ENCODE measurements at regions not wholly inside any gene's neighbourhood (a gene's known extent, or its start where the extent isn't known, plus 50 kb on each side); places are given as distances from the start of the nearest gene placed in this dataset.

DNA sequence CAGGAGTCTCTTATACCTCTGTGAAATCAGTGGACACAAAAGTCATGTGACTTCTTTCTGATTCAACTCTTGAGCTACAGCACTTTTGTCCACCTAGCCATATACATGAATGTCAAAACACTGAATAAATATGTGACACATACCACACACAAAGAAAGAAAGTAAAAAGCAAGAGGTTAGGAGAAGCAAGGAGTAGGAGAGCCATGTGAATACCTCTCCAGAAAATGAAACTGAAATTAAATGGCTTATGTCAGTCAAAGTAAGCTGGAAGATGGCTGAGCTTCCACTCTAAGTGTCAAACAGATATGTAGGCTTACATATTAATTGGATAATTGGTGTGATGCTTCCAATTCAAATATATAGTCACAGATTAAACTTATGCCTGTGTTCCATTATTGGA is 1050.5 kb downstream of the BCL11A start:
- H3K36me3 ChIP-seq (ENCODE audit: control insufficient read depth, insufficient read depth, low read length): no peaks in the 10 kb centered on the region
- Mint-ChIP-seq H3K27me3 (no peaks in the 10 kb centered on the region), H3K36me3 (no peaks in the 10 kb centered on the region), H3K27ac (no peak overlapping the region), H3K9me3 (peaks cover 2 to 11% (median 6%) of the 10 kb centered on the region in 7 donors), H3K4me1 (no peaks in the 10 kb centered on the region), H3K4me3 (peak overlapping the region in 1 of 4 donors; percentile 38)
- DNase-seq (no peak), ATAC-seq (ENCODE audit: low read depth in 2 of 2) (no peak)
- H3K27ac ChIP-seq (ENCODE audit: insufficient read depth, low read length, poor library complexity, severe bottlenecking): no peak overlapping the region
- no peaks in the 10 kb centered on the region for H3K9me3 ChIP-seq (ENCODE audit: control insufficient read depth in 2 of 2, low read length in 2 of 2)
- no peaks in the 10 kb centered on the region for H3K27me3 ChIP-seq (ENCODE audit: control insufficient read depth, insufficient read depth, low read length)
- no peak overlapping the region for H3K4me3 ChIP-seq (ENCODE audit: low read depth, low read length)
- no peaks in the 10 kb centered on the region for H3K4me1 ChIP-seq (ENCODE audit: control insufficient read depth, insufficient read depth, low read length, poor library complexity, severe bottlenecking)

DNA sequence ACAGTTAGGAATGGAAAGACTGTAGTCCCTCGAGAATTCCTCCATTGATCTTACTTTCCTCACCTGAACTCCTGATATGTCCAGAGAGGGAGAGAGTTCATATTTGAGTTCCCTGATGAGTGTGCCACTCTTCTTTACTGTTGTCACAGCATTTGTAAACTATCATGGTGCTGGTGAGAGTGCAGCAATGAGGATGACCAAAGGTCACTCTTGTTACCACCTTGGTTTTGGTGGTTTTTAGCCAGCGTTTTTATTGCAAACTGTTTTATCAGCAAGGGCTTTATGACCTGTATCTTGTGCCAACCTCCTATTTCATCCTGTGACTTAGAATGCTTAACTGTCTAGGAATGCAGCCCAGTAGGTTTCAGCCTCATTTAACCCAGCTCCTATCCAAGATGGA is 1062.5 kb downstream of the BCL11A start:
- no peak for ATAC-seq (ENCODE audit: low read depth in 2 of 2)
- no peaks in the 10 kb centered on the region for H3K27me3 ChIP-seq (ENCODE audit: control insufficient read depth, insufficient read depth, low read length)

DNA sequence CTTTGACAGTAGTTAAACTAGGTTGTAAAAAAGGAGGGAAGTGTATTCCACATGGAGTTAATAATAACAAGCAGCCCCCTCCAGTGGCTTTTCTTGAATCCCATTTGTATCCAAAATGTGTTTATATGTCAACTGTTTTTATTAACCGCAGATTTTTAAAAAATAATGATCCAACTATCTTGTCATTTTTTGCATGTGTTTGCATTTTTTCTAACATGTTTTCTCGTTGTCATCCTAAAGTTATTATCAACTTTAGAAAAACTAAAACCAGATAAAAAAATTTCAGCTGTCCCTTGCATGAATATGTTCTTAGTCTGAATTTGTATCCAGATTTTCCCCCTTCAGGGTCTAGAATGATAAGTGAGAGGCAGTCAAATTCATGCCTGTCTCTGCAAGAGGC is 1063.3 kb downstream of the BCL11A start:
- ATAC-seq (ENCODE audit: low read depth in 2 of 2) (no peak), DNase-seq (no peak)
- no peaks in the 10 kb centered on the region for H3K27me3 ChIP-seq (ENCODE audit: control insufficient read depth, insufficient read depth, low read length)
- H3K4me3 Mint-ChIP-seq: no peak overlapping the region
- no peaks in the 10 kb centered on the region for H3K36me3 ChIP-seq (ENCODE audit: control insufficient read depth, insufficient read depth, low read length)
- H3K4me1 Mint-ChIP-seq: no peaks in the 10 kb centered on the region
- H3K27me3 Mint-ChIP-seq: no peaks in the 10 kb centered on the region
- no peaks in the 10 kb centered on the region for H3K36me3 Mint-ChIP-seq
- H3K4me1 ChIP-seq (ENCODE audit: control insufficient read depth, insufficient read depth, low read length, poor library complexity, severe bottlenecking): no peaks in the 10 kb centered on the region
- peaks cover 0 to 15% (median 2%) of the 10 kb centered on the region in 7 donors for H3K9me3 Mint-ChIP-seq
- H3K9me3 ChIP-seq (ENCODE audit: control insufficient read depth in 2 of 2, low read length in 2 of 2): no peaks in the 10 kb centered on the region
- H3K4me3 ChIP-seq (ENCODE audit: low read depth, low read length): no peak overlapping the region
- no peak overlapping the region for H3K27ac ChIP-seq (ENCODE audit: insufficient read depth, low read length, poor library complexity, severe bottlenecking)
- no peak overlapping the region for H3K27ac Mint-ChIP-seq

More for the DNA sequence above, 1062.5 kb downstream of the BCL11A start:
- Mint-ChIP-seq H3K4me3 (no peak overlapping the region), H3K4me1 (no peaks in the 10 kb centered on the region), H3K9me3 (peaks cover 0 to 21% (median 6%) of the 10 kb centered on the region in 7 donors), H3K27ac (no peak overlapping the region), H3K36me3 (no peaks in the 10 kb centered on the region), H3K27me3 (no peaks in the 10 kb centered on the region)
- Histone ChIP-seq H3K4me3 (ENCODE audit: low read depth, low read length) (no peak overlapping the region), H3K27ac (ENCODE audit: insufficient read depth, low read length, poor library complexity, severe bottlenecking) (no peak overlapping the region), H3K9me3 (ENCODE audit: control insufficient read depth in 2 of 2, low read length in 2 of 2) (peaks cover 4 to 6% of the 10 kb centered on the region in 2 experiments), H3K4me1 (ENCODE audit: control insufficient read depth, insufficient read depth, low read length, poor library complexity, severe bottlenecking) (no peaks in the 10 kb centered on the region), H3K36me3 (ENCODE audit: control insufficient read depth, insufficient read depth, low read length) (no peaks in the 10 kb centered on the region)
- DNase-seq: no peak

DNA sequence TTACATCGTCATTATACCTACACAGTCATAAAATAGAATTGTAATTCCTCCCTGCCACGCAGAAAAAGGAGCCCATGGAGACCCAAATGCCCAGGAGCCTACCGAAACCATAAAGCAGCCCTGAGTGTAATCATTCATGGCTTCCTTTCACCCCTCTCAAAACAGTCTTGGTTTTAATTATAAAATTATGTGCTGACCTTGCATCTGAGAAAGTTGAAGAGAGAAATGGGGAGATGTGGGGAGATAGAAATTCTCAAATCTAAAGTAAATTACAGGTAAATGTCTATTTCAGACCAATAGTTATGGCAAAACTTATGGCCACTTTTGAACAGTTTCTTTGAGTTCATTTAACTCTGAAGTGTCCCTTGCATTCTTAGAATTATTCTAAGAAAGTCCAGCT is 1068.8 kb downstream of the BCL11A start:
- H3K36me3 ChIP-seq (ENCODE audit: control insufficient read depth, insufficient read depth, low read length): no peaks in the 10 kb centered on the region
- ATAC-seq (ENCODE audit: low read depth in 2 of 2): no peak
- H3K9me3 Mint-ChIP-seq: peaks cover 0 to 7% (median 2%) of the 10 kb centered on the region in 7 donors
- no peak overlapping the region for H3K27ac Mint-ChIP-seq
- H3K9me3 ChIP-seq (ENCODE audit: control insufficient read depth in 2 of 2, low read length in 2 of 2): no peaks in the 10 kb centered on the region
- no peaks in the 10 kb centered on the region for H3K36me3 Mint-ChIP-seq
- no peaks in the 10 kb centered on the region for H3K27me3 Mint-ChIP-seq
- DNase-seq: no peak
- no peak overlapping the region for H3K27ac ChIP-seq (ENCODE audit: insufficient read depth, low read length, poor library complexity, severe bottlenecking)
- H3K27me3 ChIP-seq (ENCODE audit: control insufficient read depth, insufficient read depth, low read length): no peaks in the 10 kb centered on the region
- H3K4me3 Mint-ChIP-seq: no peak overlapping the region
- no peaks in the 10 kb centered on the region for H3K4me1 Mint-ChIP-seq
- no peak overlapping the region for H3K4me3 ChIP-seq (ENCODE audit: low read depth, low read length)
- no peaks in the 10 kb centered on the region for H3K4me1 ChIP-seq (ENCODE audit: control insufficient read depth, insufficient read depth, low read length, poor library complexity, severe bottlenecking)

DNA sequence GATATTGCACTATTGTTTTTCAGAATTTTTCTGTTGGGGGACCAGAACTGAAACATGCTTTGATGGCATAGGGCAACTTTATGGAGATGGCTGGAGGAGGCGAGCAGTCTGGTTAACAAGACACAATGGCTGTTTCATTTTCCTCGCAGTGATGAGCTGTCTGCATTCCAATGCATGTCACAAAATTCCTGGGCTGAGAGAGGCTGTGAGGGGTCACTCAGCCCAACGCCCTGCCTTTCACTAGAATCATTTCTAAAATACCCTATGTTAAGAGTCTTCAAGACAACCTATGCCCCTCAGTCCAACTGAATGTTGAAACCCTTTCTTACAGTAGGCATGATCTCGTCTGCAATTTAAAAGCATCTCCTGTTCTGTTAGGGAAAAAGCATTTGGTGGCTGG is 1090.0 kb downstream of the BCL11A start:
- Mint-ChIP-seq H3K4me3 (no peak overlapping the region), H3K36me3 (no peaks in the 10 kb centered on the region), H3K27me3 (peaks cover 4% of the 10 kb centered on the region), H3K4me1 (no peaks in the 10 kb centered on the region), H3K27ac (no peak overlapping the region), H3K9me3 (peaks cover 0 to 21% (median 4%) of the 10 kb centered on the region in 7 donors)
- no peak overlapping the region for H3K4me3 ChIP-seq (ENCODE audit: low read depth, low read length)
- no peaks in the 10 kb centered on the region for H3K4me1 ChIP-seq (ENCODE audit: control insufficient read depth, insufficient read depth, low read length, poor library complexity, severe bottlenecking)
- H3K27ac ChIP-seq (ENCODE audit: insufficient read depth, low read length, poor library complexity, severe bottlenecking): no peak overlapping the region
- no peaks in the 10 kb centered on the region for H3K36me3 ChIP-seq (ENCODE audit: control insufficient read depth, insufficient read depth, low read length)
- H3K27me3 ChIP-seq (ENCODE audit: control insufficient read depth, insufficient read depth, low read length): no peaks in the 10 kb centered on the region
- no peak for ATAC-seq (ENCODE audit: low read depth in 2 of 2)
- no peak for DNase-seq
- H3K9me3 ChIP-seq (ENCODE audit: control insufficient read depth in 2 of 2, low read length in 2 of 2): no peaks in the 10 kb centered on the region

DNA sequence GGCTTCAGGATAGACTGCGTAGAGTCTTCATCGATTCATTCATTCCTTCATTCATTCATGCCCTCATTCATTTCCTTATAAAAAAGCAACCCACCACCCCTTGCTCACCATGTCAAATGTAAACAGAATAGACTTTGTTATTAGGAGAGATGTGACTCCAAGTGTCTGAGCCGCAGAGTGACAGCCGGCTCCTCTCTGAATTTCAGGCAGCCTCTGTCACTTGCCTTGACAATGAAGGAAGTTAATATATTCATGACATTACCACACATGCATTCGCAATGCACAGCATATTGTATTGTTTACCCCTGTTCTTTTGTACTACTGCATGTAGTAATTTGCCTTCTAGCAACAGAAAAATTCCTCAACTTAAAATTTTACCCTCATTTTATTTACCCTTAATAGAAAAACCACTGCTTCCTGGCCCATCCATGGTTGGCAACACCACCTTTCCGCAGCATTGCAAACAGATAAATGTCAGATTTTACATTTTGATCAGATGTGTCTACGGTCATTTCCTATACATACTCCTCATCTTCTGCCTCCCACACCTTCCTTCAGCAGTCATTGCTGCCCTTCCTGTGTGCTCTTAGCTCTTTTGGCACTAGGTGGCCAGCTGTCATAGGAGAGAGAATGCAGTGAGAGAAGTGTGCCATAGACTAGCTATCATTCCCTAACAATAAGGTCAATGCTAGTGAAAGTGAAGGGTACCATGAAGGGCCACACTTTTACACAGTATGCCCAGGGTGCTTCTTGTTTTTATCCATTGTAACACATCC is 1090.8 kb downstream of the BCL11A start:
- Mint-ChIP-seq H3K27ac (no peak overlapping the region), H3K4me3 (no peak overlapping the region), H3K4me1 (no peaks in the 10 kb centered on the region), H3K27me3 (peaks cover 4% of the 10 kb centered on the region), H3K36me3 (no peaks in the 10 kb centered on the region), H3K9me3 (peaks cover 0 to 21% (median 4%) of the 10 kb centered on the region in 7 donors)
- H3K4me1 ChIP-seq (ENCODE audit: control insufficient read depth, insufficient read depth, low read length, poor library complexity, severe bottlenecking): no peaks in the 10 kb centered on the region
- no peak for ATAC-seq (ENCODE audit: low read depth in 2 of 2)
- H3K27ac ChIP-seq (ENCODE audit: insufficient read depth, low read length, poor library complexity, severe bottlenecking): no peak overlapping the region
- no peak overlapping the region for H3K4me3 ChIP-seq (ENCODE audit: low read depth, low read length)
- no peaks in the 10 kb centered on the region for H3K36me3 ChIP-seq (ENCODE audit: control insufficient read depth, insufficient read depth, low read length)
- DNase-seq: no peak
- no peaks in the 10 kb centered on the region for H3K27me3 ChIP-seq (ENCODE audit: control insufficient read depth, insufficient read depth, low read length)
- H3K9me3 ChIP-seq (ENCODE audit: control insufficient read depth in 2 of 2, low read length in 2 of 2): no peaks in the 10 kb centered on the region

DNA sequence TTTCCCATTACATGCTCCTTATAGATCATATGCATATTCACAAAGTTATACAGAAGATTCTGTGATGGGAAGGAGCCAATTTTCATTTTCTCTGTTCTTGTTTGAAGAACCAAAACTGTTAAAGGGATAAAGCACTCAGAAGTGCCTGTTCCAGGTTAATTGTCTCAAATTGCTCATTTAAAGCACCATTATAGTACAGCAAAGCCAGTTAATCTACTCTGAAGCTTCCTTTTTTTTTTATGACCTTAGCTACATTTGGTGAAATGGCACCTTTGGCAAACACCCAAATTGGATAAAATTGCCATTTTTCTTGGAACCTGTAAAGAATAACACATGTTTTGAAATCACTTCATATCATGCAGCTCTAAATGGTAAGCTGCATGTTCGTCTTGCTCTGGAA is 1092.3 kb downstream of the BCL11A start:
- Histone ChIP-seq H3K36me3 (ENCODE audit: control insufficient read depth, insufficient read depth, low read length) (no peaks in the 10 kb centered on the region), H3K9me3 (ENCODE audit: control insufficient read depth in 2 of 2, low read length in 2 of 2) (no peaks in the 10 kb centered on the region), H3K27ac (ENCODE audit: insufficient read depth, low read length, poor library complexity, severe bottlenecking) (no peak overlapping the region), H3K27me3 (ENCODE audit: control insufficient read depth, insufficient read depth, low read length) (no peaks in the 10 kb centered on the region), H3K4me3 (ENCODE audit: low read depth, low read length) (no peak overlapping the region), H3K4me1 (ENCODE audit: control insufficient read depth, insufficient read depth, low read length, poor library complexity, severe bottlenecking) (no peaks in the 10 kb centered on the region)
- ATAC-seq (ENCODE audit: low read depth in 2 of 2): no peak
- Mint-ChIP-seq H3K36me3 (no peaks in the 10 kb centered on the region), H3K27ac (no peak overlapping the region), H3K9me3 (peaks cover 0 to 14% (median 4%) of the 10 kb centered on the region in 7 donors), H3K27me3 (peaks cover 4% of the 10 kb centered on the region), H3K4me1 (no peaks in the 10 kb centered on the region), H3K4me3 (no peak overlapping the region)
- no peak for DNase-seq

DNA sequence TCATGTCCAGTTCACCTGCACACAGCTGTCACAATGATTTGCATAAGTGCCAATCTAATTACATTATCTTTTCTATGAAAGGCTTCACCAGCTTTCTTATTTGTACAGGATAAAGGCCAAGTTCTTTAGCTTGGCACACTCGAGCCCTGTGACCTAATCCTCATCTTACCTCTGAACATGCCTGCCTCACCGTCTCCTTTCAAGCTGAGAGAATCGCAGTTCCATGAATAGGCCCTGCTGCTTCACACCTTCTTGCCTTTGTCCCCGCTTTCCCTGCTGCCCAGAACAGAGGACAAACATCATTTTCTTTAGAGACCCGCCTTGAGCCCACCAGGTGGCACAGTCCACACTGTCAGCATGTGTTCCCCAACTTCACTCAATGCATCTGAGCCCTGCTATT is 1094.7 kb downstream of the BCL11A start:
- Mint-ChIP-seq H3K9me3 (peaks cover 0 to 13% (median 4%) of the 10 kb centered on the region in 7 donors), H3K4me1 (no peaks in the 10 kb centered on the region), H3K27me3 (peaks cover 4% of the 10 kb centered on the region), H3K36me3 (no peaks in the 10 kb centered on the region), H3K4me3 (no peak overlapping the region), H3K27ac (no peak overlapping the region)
- no peak overlapping the region for H3K4me3 ChIP-seq (ENCODE audit: low read depth, low read length)
- no peak overlapping the region for H3K27ac ChIP-seq (ENCODE audit: insufficient read depth, low read length, poor library complexity, severe bottlenecking)
- no peaks in the 10 kb centered on the region for H3K36me3 ChIP-seq (ENCODE audit: control insufficient read depth, insufficient read depth, low read length)
- no peak for DNase-seq
- no peaks in the 10 kb centered on the region for H3K27me3 ChIP-seq (ENCODE audit: control insufficient read depth, insufficient read depth, low read length)
- no peak for ATAC-seq (ENCODE audit: low read depth in 2 of 2)
- no peaks in the 10 kb centered on the region for H3K9me3 ChIP-seq (ENCODE audit: control insufficient read depth in 2 of 2, low read length in 2 of 2)
- no peaks in the 10 kb centered on the region for H3K4me1 ChIP-seq (ENCODE audit: control insufficient read depth, insufficient read depth, low read length, poor library complexity, severe bottlenecking)

Data from CD4-positive, CD25-positive, alpha-beta regulatory T cell (primary cell).